Colonic mucosa (tissue), 4 donors: ENCODE measurements at regions not wholly inside any gene's neighbourhood (a gene's known extent, or its start where the extent isn't known, plus 50 kb on each side); places are given as distances from the start of the nearest gene placed in this dataset.

Source experiments
- DNase-seq: peaks from one replicate; pipeline ENCODE4 v3.0.0-alpha.2; 2020
- H3K27ac ChIP-seq: fragments of 200-600 bp; one replicate; pipeline ENCODE4 v1.8.0; 2021
- H3K27me3 ChIP-seq: fragments of 200-600 bp; one replicate; pipeline ENCODE4 v1.8.0; 2021
- H3K36me3 ChIP-seq: fragments of 200-600 bp; one replicate; pipeline ENCODE4 v1.8.0; 2021
- H3K4me1 ChIP-seq: fragments of 200-600 bp; one replicate; pipeline ENCODE4 v1.8.0; 2021; ENCODE audit warnings: mild to moderate bottlenecking
- H3K4me3 ChIP-seq: fragments of 200-600 bp; one replicate; pipeline ENCODE4 v1.8.0; 2021
- H3K9ac ChIP-seq, 2 donors: one replicate each; pipeline ENCODE4 v1.7.0; 2013; ENCODE audit warnings: control low read depth in 2 of 2, low read depth in 2 of 2, low read length in 2 of 2
- H3K9me3 ChIP-seq: fragments of 200-600 bp; one replicate; pipeline ENCODE4 v1.8.0; 2021
- intact Hi-C: fragments of 100-400 bp; cut with DNase I; formaldehyde crosslinking; loops from one replicate; pipeline ENCODE4 v1.14.1; 2022
- TF ChIP-seq, protein P1 (sequence below): fragments of 200-600 bp; IDR thresholded peaks from one replicate; pipeline ENCODE4 v1.8.0; 2022; ENCODE audit warnings: antibody characterized with exemption, mild to moderate bottlenecking
- donor health status: healthy.
- donor health status: DM: no; HTN: no; CAD: no.
- donor health status: DM: no; HTN: no; CAD: no.

DNA sequence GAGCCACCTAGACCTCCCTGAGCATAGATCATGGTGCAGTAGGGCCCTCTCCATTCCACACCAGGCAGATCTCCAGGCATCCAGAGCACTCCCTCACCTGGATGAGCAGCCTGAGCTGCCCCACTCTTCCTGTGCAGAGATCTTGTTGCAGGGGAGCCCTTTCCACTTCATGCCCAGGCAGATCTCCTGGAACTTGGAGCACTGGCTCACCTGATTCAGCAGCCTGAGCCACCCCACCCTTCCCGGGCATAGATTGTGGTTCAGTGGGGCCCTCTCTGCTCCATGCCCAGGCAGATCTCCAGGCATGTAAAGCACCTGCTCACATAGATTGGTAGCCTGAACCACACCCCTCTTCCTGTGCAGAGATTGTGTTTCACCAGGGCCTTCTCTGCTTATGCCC is 78.0 kb downstream of the SEC16B start:
- no peak overlapping the region for H3K4me3 ChIP-seq
- DNase-seq, result no peak

DNA sequence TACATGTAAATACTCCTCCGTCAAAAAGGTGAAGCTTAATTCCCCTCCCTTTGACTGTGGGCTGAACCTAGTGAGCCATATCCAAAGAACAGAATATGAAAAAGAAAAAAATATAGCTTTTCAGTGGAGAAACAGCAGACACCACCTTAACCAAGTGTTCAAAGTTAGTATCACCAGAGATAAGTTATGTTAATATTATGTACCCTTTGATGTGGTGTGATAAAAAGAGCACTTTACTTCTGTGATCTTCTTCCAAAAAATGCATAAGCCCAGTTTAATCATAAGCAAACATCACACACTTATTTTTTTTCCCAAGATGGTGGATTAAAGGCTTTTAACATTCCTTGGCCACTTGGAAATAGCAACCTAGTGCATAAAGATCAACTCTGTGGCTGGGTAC is 79.4 kb downstream of the SEC16B start:
- intact Hi-C loops, result no loop called here
- DNase-seq, result no peak
- Histone ChIP-seq H3K9ac (no peak overlapping the region), H3K4me1 (no peaks in the 10 kb centered on the region), H3K9me3 (no peaks in the 10 kb centered on the region), H3K27ac (no peak overlapping the region), H3K4me3 (no peak overlapping the region), H3K27me3 (no peaks in the 10 kb centered on the region), H3K36me3 (no peaks in the 10 kb centered on the region)
- TF ChIP-seq, protein P1, sequence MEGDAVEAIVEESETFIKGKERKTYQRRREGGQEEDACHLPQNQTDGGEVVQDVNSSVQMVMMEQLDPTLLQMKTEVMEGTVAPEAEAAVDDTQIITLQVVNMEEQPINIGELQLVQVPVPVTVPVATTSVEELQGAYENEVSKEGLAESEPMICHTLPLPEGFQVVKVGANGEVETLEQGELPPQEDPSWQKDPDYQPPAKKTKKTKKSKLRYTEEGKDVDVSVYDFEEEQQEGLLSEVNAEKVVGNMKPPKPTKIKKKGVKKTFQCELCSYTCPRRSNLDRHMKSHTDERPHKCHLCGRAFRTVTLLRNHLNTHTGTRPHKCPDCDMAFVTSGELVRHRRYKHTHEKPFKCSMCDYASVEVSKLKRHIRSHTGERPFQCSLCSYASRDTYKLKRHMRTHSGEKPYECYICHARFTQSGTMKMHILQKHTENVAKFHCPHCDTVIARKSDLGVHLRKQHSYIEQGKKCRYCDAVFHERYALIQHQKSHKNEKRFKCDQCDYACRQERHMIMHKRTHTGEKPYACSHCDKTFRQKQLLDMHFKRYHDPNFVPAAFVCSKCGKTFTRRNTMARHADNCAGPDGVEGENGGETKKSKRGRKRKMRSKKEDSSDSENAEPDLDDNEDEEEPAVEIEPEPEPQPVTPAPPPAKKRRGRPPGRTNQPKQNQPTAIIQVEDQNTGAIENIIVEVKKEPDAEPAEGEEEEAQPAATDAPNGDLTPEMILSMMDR, result no peak

More for the DNA sequence above, 78.0 kb downstream of the SEC16B start:
- Histone ChIP-seq H3K9ac (no peak overlapping the region), H3K36me3 (no peaks in the 10 kb centered on the region), H3K4me1 (no peaks in the 10 kb centered on the region), H3K9me3 (no peaks in the 10 kb centered on the region), H3K27me3 (no peaks in the 10 kb centered on the region), H3K27ac (no peak overlapping the region)
- TF ChIP-seq, protein P1, result no peak
- intact Hi-C loops, result no loop called here

DNA sequence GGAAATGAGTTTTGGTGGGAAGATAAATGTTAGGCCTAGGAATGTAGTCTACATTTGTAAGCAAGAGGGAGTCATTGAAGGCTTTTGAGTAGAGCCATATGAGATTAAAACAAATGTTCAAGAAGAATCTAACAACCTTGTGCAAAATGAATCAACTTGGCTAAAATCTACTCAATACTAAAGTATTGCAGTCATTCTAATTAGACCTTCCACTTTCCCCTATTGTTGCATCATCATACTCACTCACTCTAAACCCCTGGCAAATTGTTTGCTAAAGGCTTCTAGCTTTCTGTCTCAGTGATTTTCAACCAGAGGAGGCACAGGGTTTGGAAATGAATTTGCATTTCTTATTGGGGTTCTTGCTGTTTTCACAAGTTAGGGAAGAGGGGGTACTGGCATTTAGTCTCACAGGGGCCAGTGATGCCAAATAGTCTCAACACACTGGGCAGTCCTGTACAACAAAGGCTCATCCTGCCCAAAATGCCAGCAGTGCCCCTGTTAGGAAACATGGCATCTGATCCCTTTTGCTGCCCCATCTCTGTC is 85.3 kb downstream of the SEC16B start:
- intact Hi-C loops, result no loop called here
- Histone ChIP-seq H3K27ac (no peak overlapping the region), H3K9me3 (no peaks in the 10 kb centered on the region), H3K4me1 (no peaks in the 10 kb centered on the region), H3K27me3 (no peaks in the 10 kb centered on the region), H3K9ac (no peak overlapping the region), H3K36me3 (no peaks in the 10 kb centered on the region), H3K4me3 (no peak overlapping the region)
- TF ChIP-seq, protein P1, result no peak
- no peak for DNase-seq

DNA sequence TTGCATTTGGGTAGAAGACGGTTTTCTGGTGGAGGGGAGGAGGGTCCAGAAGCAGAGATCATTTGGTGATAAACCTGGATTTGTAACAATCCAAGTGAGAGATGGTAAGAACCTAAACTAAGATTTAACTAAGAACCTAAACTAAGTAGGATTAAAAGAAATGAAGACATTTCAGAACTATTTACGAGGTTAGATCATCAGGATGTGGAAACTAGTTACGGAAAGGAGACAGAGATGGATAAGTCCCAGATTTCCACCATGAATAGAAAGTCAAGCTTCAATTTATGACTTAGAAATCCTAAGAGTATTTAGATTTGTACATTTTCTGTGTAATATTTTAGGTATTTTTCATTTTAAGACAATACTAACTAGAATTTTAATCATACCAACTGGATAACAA is 86.3 kb downstream of the SEC16B start:
- DNase-seq, result no peak
- intact Hi-C loops, result no loop called here
- H3K4me1 ChIP-seq, result no peaks in the 10 kb centered on the region
- no peaks in the 10 kb centered on the region for H3K9me3 ChIP-seq
- H3K36me3 ChIP-seq, result no peaks in the 10 kb centered on the region
- no peak overlapping the region for H3K9ac ChIP-seq
- H3K4me3 ChIP-seq, result no peak overlapping the region
- H3K27ac ChIP-seq, result no peak overlapping the region
- TF ChIP-seq, protein P1, result no peak
- H3K27me3 ChIP-seq, result no peaks in the 10 kb centered on the region

DNA sequence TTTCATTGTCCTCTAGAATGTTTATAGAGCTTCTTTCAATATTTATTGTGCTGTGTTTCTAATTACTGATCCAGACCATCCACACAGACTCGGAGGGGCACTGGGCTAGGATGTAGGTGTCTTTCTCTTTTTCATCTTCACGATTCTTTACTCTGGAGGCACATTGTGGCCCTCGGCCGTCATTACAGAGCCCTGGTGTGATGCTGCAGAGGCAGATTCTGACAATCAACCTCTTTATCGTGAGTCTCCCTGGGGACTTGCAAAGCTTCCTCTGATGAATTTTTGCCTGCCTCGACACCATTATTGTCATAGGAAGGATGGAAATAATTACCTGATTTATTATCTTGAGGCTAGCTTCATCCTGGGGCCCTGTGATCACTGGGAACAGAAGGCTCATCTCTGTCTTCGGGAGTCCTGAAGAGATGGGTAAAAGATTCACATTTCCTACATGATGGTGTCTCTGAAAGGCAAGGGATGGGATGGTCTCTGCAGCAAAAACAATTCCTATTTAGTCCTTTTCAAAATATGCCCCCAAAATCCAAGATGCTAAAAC is 89.4 kb downstream of the SEC16B start:
- Histone ChIP-seq H3K27ac (no peak overlapping the region), H3K27me3 (no peaks in the 10 kb centered on the region), H3K4me3 (no peak overlapping the region), H3K36me3 (no peaks in the 10 kb centered on the region), H3K9ac (no peak overlapping the region), H3K4me1 (no peaks in the 10 kb centered on the region), H3K9me3 (no peaks in the 10 kb centered on the region)
- TF ChIP-seq, protein P1, result no peak
- DNase-seq, result no peak
- intact Hi-C loops, result no loop called here
